GM10248 (cell line): ENCODE measurements at regions not wholly inside any gene's neighbourhood (a gene's known extent, or its start where the extent isn't known, plus 50 kb on each side); places are given as distances from the start of the nearest gene placed in this dataset.

Experiments
- CTCF ChIA-PET: fragments of 300-600 bp; sonication (Branson Sonifier 250); formaldehyde crosslinking; extraction: SDS; loops from one replicate; lab custom pipeline; 2021; ENCODE audit warnings: antibody characterized with exemption; lab: Yijun Ruan, JAX
- POLR2A ChIA-PET: fragments of 350-650 bp; sonication (Branson Sonifier 250); formaldehyde crosslinking; extraction: SDS; loops from one replicate; lab custom pipeline; 2020; ENCODE audit warnings: antibody characterized with exemption; lab: Yijun Ruan, JAX
- DNase-seq: peaks from one replicate; pipeline ENCODE4 v3.0.0; 2012; ENCODE audit errors: extremely low spot score
- TF ChIP-seq, protein P1 (sequence below): IDR thresholded peaks from 2 replicates; pipeline ENCODE4 v1.5.1; 2012; ENCODE audit warnings: mild to moderate bottlenecking, low read depth; ENCODE audit errors: extremely low read depth, missing control alignments, control extremely low read depth

DNA sequence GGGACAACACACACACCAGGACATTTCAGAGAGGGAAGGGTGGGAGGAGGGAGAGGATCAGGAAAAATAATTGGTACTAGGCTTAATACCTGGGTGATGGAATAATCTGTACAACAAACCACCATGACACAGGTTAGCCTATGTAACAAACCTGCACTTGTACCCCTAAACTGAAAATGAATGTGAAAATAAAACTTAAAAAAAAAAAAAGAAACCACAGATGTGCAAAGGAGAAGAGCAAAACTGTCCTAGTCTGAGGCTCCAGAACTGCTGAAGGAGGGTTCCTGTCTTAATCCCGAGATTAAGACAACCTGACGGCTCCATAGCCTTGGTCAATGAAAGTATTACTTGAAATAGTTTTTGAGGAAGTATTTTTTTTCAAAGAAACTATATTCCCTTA is 423.0 kb downstream of the NEBL start:
- no peak for DNase-seq
- ChIA-PET POLR2A (no interaction called here), CTCF (no interaction called here)
- TF ChIP-seq, protein P1, sequence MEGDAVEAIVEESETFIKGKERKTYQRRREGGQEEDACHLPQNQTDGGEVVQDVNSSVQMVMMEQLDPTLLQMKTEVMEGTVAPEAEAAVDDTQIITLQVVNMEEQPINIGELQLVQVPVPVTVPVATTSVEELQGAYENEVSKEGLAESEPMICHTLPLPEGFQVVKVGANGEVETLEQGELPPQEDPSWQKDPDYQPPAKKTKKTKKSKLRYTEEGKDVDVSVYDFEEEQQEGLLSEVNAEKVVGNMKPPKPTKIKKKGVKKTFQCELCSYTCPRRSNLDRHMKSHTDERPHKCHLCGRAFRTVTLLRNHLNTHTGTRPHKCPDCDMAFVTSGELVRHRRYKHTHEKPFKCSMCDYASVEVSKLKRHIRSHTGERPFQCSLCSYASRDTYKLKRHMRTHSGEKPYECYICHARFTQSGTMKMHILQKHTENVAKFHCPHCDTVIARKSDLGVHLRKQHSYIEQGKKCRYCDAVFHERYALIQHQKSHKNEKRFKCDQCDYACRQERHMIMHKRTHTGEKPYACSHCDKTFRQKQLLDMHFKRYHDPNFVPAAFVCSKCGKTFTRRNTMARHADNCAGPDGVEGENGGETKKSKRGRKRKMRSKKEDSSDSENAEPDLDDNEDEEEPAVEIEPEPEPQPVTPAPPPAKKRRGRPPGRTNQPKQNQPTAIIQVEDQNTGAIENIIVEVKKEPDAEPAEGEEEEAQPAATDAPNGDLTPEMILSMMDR, result no peak

DNA sequence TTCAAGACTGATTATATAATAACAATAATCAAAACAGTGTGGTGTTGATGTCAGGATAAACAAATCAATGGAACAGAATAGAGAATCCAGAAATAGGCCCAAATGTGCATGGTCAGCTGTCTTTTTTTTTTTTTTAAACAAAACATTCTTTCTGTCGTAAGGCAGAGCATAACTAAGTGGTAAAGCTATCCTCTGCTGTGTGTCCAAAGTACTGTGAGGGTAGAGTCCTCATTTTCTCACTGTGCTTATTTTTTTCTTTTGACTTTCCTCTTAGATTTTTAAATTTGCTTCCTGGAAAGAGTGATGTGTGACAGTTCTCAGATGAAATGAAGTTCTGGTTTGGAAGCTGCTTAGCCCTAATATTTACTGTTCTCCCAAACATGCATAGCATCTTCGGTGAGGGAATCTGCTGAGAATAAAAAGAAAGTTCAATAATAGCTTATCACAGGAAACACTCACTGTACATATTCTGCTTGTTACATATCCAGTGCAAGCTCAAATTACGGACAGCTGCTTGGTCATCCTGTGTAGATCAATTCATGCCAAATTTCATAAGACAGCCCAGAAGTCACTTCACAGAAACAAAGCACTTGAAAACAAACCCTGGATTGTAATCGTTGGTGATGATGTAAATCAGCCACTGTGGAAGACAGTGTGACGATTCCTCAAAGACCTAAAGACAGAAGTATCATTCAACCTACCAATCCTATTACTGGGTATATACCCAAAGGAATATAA is 423.9 kb downstream of the NEBL start:
- POLR2A ChIA-PET, result no interaction called here
- DNase-seq, result no peak
- TF ChIP-seq, protein P1, result no peak
- CTCF ChIA-PET, result no interaction called here

DNA sequence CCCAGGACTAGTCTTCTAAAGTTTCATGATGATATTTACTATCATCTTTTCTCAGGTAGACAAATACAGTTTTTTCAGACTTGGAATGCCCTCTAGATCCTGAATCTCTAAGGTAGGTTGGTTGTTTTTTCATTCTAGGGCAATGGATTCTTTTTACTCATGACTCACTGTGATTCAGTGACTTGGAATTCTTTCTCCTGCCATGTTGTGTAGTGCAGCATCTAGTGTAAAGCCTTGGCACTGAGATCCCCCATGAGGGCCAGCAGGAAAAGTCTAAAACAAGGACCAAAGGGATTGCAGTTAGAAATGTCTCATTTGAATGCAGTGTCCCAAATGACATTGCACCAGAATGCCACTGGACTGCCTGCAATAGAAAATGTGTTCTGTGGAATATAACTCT is 430.4 kb downstream of the NEBL start:
- no peak for DNase-seq
- ChIA-PET CTCF (no interaction called here), POLR2A (no interaction called here)
- TF ChIP-seq, protein P1, result no peak

DNA sequence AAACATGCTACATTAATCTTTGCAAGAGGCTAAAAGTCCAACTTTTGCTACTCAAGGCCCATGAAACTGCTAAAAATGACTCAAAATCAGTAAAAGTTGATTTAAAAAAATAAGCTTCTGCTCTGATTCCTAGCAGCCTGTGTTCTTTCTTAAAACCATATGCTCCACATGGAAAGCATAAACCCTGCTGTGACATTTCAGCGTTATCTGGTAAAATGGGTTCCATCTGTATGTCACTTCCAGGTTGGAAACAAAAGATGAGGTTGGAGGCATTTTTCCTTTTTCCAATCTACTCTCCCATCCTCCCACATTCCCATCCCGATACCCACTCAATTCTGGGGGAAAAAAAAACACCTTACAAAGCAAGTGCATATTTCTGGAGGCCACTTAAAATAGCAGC is 439.5 kb downstream of the NEBL start:
- TF ChIP-seq, protein P1, result no peak
- CTCF ChIA-PET, result interaction anchor here (1.9 kb wide), 1 partner anchor 19 kb away, joined by 6 read pairs; no protein-coding TSS in a partner anchor
- POLR2A ChIA-PET, result no interaction called here
- no peak for DNase-seq

DNA sequence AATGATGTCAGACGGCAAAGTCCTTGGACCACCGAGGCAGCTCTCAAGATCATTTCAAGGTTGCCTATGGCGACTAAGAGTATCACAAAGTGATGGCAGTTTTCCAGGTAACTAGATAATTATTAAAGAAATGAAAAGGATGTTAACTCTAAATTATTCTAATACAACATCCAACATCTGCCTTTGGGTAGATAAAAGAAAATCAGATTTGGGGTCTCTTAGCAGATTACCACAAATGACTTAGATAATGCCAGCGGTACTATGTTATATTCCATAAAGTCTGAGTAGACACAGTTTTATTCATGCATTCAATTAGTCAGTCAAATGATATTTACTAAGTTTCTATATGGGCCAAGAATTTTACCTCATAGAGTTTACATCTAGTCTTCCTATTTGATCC is 441.3 kb downstream of the NEBL start:
- CTCF ChIA-PET, result no interaction called here

DNA sequence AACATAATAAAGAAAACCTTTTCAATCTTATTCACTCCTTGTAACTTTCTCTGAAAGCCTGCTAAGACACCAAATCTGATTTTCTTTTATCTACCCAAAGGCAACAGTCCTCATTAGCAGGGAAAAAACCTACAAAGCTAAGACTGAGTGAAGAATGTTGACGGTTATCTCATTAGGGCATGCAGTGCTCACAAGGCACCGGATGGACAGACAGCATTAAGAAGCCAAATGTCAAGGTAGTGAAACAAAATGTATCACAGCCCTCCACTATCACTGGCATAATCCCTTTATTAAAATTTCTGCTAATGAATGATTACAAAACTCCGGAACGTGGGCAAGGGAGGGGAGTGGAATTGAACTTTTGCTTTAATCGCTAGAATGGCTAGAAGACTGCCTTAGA is 442.8 kb downstream of the NEBL start:
- no peak for DNase-seq
- ChIA-PET POLR2A (no interaction called here), CTCF (no interaction called here)
- TF ChIP-seq, protein P1, result no peak

More for the DNA sequence above, 441.3 kb downstream of the NEBL start:
- POLR2A ChIA-PET, result no interaction called here
- no peak for DNase-seq
- TF ChIP-seq, protein P1, result no peak
